KMS-11 (cell line): ENCODE measurements at regions not wholly inside any gene's neighbourhood (a gene's known extent, or its start where the extent isn't known, plus 50 kb on each side); places are given as distances from the start of the nearest gene placed in this dataset.

Experiments
- H2AFZ ChIP-seq: fragments of 200-600 bp; sonication (generic); 2 replicates; pipeline ENCODE4 v1.6.1; 2016; ENCODE audit warnings: antibody characterized with exemption, mixed run types, low read depth
- H3K27ac ChIP-seq: fragments of 200-600 bp; sonication (generic); 2 replicates; pipeline ENCODE4 v1.6.1; 2016; ENCODE audit warnings: mild to moderate bottlenecking, mixed run types
- H3K27me3 ChIP-seq: fragments of 200-600 bp; sonication (generic); 2 replicates; pipeline ENCODE4 v1.6.1; 2017; ENCODE audit warnings: mild to moderate bottlenecking, low read depth, mixed run types, moderate library complexity; ENCODE audit not compliant: insufficient read depth
- H3K36me3 ChIP-seq: fragments of 200-600 bp; sonication (generic); 2 replicates; pipeline ENCODE4 v1.6.1; 2017; ENCODE audit warnings: mild to moderate bottlenecking, mixed run types; ENCODE audit not compliant: insufficient read depth
- H3K4me1 ChIP-seq: fragments of 200-600 bp; sonication (generic); 2 replicates; pipeline ENCODE4 v1.6.1; 2016; ENCODE audit warnings: mild to moderate bottlenecking, low read depth, mixed run types; ENCODE audit not compliant: poor library complexity, severe bottlenecking
- H3K4me2 ChIP-seq: fragments of 200-600 bp; sonication (generic); 2 replicates; pipeline ENCODE4 v1.7.0; 2016; ENCODE audit warnings: mild to moderate bottlenecking, mixed run types
- H3K4me3 ChIP-seq: fragments of 200-600 bp; sonication (generic); IDR thresholded peaks from 2 replicates; pipeline ENCODE4 v1.6.1; 2017; ENCODE audit warnings: low read depth, low read length, mixed read lengths; ENCODE audit not compliant: insufficient read depth
- H3K79me2 ChIP-seq: fragments of 200-600 bp; sonication (generic); 2 replicates; pipeline ENCODE4 v1.6.1; 2016; ENCODE audit warnings: low read depth, mixed run types; ENCODE audit not compliant: insufficient read depth
- H3K9ac ChIP-seq: fragments of 200-600 bp; sonication (generic); 2 replicates; pipeline ENCODE4 v1.6.1; 2016; ENCODE audit warnings: mild to moderate bottlenecking, mixed run types
- H4K20me1 ChIP-seq: fragments of 200-600 bp; sonication (generic); 2 replicates; pipeline ENCODE4 v1.6.1; 2016; ENCODE audit warnings: mild to moderate bottlenecking, mixed run types; ENCODE audit not compliant: insufficient read depth
- TF ChIP-seq, protein P1 (sequence below): fragments of 200-600 bp; sonication (generic); conservative IDR thresholded peaks from 2 replicates; pipeline ENCODE4 v1.6.1; 2017; ENCODE audit warnings: low read depth, mild to moderate bottlenecking, antibody characterized with exemption, low read length, moderate library complexity, mixed read lengths

DNA sequence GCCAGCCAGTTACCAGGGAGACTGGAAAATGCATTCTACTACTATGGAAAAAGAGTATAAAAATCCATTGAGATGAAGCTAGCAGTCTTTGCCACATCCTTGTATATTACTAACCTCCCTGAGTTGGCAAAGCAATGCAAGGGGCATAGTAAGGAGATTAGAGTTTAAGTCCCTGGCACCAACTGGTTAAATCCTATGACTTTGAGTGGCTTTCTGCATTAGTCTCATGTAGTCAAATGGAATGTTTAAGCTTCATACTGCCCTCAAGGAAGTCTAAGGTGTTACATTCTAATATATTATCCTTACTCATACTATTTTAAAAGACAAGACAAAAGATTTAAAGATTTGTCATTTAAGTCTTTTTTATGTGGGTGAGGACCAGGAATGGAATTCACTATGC, 110.1 kb downstream of the INHBA start:
- Histone ChIP-seq H3K36me3 (no peaks in the 10 kb centered on the region), H3K4me3 (no peak overlapping the region), H3K9ac (no peak overlapping the region), H3K27ac (no peak overlapping the region), H3K79me2 (no peaks in the 10 kb centered on the region), H2AFZ (no peak overlapping the region), H4K20me1 (no peaks in the 10 kb centered on the region), H3K4me2 (no peak overlapping the region), H3K4me1 (no peaks in the 10 kb centered on the region), H3K27me3 (no peaks in the 10 kb centered on the region)
- TF ChIP-seq, protein P1, sequence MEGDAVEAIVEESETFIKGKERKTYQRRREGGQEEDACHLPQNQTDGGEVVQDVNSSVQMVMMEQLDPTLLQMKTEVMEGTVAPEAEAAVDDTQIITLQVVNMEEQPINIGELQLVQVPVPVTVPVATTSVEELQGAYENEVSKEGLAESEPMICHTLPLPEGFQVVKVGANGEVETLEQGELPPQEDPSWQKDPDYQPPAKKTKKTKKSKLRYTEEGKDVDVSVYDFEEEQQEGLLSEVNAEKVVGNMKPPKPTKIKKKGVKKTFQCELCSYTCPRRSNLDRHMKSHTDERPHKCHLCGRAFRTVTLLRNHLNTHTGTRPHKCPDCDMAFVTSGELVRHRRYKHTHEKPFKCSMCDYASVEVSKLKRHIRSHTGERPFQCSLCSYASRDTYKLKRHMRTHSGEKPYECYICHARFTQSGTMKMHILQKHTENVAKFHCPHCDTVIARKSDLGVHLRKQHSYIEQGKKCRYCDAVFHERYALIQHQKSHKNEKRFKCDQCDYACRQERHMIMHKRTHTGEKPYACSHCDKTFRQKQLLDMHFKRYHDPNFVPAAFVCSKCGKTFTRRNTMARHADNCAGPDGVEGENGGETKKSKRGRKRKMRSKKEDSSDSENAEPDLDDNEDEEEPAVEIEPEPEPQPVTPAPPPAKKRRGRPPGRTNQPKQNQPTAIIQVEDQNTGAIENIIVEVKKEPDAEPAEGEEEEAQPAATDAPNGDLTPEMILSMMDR: no peak

DNA sequence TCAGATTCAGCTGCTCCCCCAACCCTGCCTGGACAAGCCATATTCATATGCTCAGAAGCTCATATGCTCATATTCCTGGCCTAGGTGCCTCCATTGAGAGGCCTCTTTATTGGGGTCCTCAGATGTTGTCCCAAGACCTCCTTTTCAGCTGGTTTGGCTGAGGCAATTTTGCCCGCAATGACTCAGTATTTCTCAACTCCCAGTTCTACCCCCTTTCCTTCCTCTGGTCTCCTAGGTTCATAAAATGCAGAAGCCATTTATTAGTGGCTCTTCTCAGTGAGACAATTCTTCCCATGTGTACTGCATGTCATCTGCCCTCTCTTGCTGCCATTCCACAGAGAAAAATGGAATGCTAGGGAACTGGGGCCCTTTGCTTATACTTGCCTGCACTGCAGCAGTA, 110.7 kb downstream of the INHBA start:
- no peaks in the 10 kb centered on the region for H4K20me1 ChIP-seq
- TF ChIP-seq, protein P1: no peak
- no peaks in the 10 kb centered on the region for H3K27me3 ChIP-seq
- no peaks in the 10 kb centered on the region for H3K79me2 ChIP-seq
- no peaks in the 10 kb centered on the region for H3K4me1 ChIP-seq
- H3K27ac ChIP-seq: no peak overlapping the region
- no peak overlapping the region for H3K9ac ChIP-seq
- no peak overlapping the region for H3K4me3 ChIP-seq
- H3K36me3 ChIP-seq: no peaks in the 10 kb centered on the region
- H2AFZ ChIP-seq: no peak overlapping the region
- no peak overlapping the region for H3K4me2 ChIP-seq

DNA sequence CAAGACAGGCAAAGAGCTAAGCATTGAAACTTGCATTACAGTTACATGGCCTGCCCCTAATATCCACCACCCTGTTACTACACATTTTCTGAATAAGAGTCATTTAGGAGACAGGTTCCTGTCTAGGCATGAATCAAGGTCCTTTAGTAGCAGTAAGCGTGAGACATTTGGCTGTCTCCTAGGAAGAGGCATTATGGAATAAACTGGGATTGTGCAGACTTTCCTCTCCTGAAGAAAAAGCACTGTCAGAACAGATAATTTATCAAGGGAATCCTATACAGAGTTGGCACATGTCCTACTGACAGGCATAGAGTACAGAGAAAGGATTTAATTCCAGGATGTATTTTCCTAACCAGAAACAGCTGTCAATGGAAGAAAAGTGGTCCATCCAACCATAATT, 111.9 kb downstream of the INHBA start:
- no peak overlapping the region for H3K27ac ChIP-seq
- H3K27me3 ChIP-seq: no peaks in the 10 kb centered on the region
- TF ChIP-seq, protein P1: no peak
- no peaks in the 10 kb centered on the region for H3K36me3 ChIP-seq
- no peaks in the 10 kb centered on the region for H4K20me1 ChIP-seq
- no peaks in the 10 kb centered on the region for H3K4me1 ChIP-seq
- H3K4me3 ChIP-seq: no peak overlapping the region
- no peak overlapping the region for H3K4me2 ChIP-seq
- H3K9ac ChIP-seq: no peak overlapping the region
- no peaks in the 10 kb centered on the region for H3K79me2 ChIP-seq
- H2AFZ ChIP-seq: no peak overlapping the region

DNA sequence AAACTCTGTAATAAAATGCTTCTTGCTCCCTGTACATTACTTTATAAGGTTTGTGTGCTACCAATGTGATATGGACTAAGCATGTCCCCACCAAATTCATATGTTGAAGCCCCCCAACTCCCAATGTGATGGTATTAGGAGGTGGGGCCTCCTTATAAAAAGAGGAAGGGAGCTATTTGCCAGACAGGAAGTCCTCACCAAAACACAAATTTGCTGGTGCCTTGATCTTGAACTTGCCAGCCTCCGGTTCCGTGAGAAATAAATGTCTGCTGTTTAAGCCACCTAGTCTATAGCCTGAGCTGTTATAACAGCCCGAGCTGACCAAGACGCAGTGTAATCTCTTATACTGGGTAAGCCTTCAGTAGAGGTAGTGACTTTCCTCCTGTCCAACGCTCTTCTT, 114.5 kb downstream of the INHBA start:
- no peaks in the 10 kb centered on the region for H3K27me3 ChIP-seq

More for the DNA sequence above, 114.5 kb downstream of the INHBA start:
- no peak overlapping the region for H3K27ac ChIP-seq
- TF ChIP-seq, protein P1: no peak
- H3K9ac ChIP-seq: no peak overlapping the region
- no peaks in the 10 kb centered on the region for H4K20me1 ChIP-seq
- no peaks in the 10 kb centered on the region for H3K79me2 ChIP-seq
- no peaks in the 10 kb centered on the region for H3K4me1 ChIP-seq
- no peak overlapping the region for H2AFZ ChIP-seq
- no peaks in the 10 kb centered on the region for H3K36me3 ChIP-seq
- no peak overlapping the region for H3K4me3 ChIP-seq
- H3K4me2 ChIP-seq: no peak overlapping the region
